ENCODE measurements at regions not wholly inside any gene's neighbourhood (a gene's known extent, or its start where the extent isn't known, plus 50 kb on each side); places are given as distances from the start of the nearest gene placed in this dataset.

GRCh38 chr4:97330917-97331316 is 812.4 kb downstream of the STPG2 start:
- TF ChIP-seq CTCF (IDR thresholded peaks at IDR 0.05) (no peak), POLR2A (IDR thresholded peaks at IDR 0.05) (no peak)
